ENCODE measurements at regions not wholly inside any gene's neighbourhood (a gene's known extent, or its start where the extent isn't known, plus 50 kb on each side); places are given as distances from the start of the nearest gene placed in this dataset.

DNA sequence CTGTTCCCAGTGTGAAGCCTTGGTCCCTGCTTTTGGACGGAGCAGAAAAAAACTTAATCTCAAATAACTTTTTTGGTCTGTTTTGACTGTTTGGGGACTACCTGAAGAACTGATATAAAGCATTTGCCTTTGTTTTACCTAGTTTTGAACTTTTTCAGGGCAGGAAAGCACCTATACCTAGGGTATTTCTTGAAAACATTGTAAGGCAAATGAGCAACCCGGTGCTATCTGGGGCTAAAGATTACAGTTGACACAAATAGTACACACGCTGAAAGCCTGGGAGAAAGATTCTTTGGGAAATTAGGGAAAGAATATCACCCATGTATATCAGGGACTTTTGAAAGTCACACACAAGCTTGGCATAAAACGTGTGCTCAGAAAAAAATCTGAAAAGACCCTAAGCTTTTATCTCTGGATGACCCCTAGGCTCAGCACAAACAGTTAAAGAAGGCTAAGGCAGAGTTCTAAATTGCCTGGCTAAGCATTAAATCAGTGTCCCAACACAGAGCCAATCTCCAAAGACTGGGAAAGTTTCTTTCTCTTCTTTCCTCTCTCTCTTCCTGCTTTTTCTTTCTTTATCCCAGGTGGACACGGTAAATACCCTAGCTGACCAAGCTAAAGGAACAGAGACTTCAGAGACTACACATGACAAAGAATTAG lies 389.8 kb downstream of the SH2D4B start:
- FAIRE-seq (no peak), DNase-seq (ENCODE audit: insufficient read length, low spot score) (no peak)
- TF ChIP-seq, protein P1, sequence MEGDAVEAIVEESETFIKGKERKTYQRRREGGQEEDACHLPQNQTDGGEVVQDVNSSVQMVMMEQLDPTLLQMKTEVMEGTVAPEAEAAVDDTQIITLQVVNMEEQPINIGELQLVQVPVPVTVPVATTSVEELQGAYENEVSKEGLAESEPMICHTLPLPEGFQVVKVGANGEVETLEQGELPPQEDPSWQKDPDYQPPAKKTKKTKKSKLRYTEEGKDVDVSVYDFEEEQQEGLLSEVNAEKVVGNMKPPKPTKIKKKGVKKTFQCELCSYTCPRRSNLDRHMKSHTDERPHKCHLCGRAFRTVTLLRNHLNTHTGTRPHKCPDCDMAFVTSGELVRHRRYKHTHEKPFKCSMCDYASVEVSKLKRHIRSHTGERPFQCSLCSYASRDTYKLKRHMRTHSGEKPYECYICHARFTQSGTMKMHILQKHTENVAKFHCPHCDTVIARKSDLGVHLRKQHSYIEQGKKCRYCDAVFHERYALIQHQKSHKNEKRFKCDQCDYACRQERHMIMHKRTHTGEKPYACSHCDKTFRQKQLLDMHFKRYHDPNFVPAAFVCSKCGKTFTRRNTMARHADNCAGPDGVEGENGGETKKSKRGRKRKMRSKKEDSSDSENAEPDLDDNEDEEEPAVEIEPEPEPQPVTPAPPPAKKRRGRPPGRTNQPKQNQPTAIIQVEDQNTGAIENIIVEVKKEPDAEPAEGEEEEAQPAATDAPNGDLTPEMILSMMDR (IDR thresholded peaks at IDR 0.05; ENCODE audit: insufficient read depth, missing control alignments), result no peak

- DNase-seq (ENCODE audit: insufficient read length, low spot score), result no peak
- TF ChIP-seq, protein P1 (IDR thresholded peaks at IDR 0.05; ENCODE audit: insufficient read depth, missing control alignments), result no peak
- no peak for FAIRE-seq
Observed at GRCh38 chr10:80938903-80939302, 401.2 kb downstream of the SH2D4B start.

DNA sequence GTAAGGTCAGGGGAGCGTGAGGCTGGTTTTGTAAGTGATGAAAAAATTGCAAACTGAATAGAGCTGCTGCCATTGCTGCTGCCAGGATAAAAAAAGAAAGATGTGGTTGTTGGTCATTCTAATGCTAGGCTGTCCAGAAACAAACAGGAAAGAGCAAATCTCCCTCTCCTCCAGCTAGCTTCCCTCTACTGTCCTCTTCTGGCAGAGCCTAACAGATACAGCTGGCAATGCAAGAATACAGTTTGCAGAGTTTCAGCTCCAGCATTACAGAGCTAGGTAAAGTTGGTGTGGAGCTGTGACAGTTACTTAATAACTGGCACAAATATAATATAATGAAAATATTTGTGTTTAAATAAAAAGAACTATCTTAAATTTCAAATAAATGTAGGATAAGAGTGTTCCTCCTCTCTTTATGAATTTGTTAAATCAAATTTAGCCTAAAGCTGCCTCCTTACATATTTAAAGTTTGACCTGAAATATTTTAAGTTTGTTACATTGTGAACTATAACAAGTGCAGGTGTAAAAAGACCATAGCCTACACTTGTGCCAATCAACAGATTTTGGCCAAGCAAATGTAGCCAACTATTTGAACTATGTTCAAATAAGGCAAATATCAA lies 407.7 kb downstream of the SH2D4B start:
- TF ChIP-seq, protein P1 (IDR thresholded peaks at IDR 0.05; ENCODE audit: insufficient read depth, missing control alignments), result peak; percentile 60
- no peak for DNase-seq (ENCODE audit: insufficient read length, low spot score)
- no peak for FAIRE-seq

DNA sequence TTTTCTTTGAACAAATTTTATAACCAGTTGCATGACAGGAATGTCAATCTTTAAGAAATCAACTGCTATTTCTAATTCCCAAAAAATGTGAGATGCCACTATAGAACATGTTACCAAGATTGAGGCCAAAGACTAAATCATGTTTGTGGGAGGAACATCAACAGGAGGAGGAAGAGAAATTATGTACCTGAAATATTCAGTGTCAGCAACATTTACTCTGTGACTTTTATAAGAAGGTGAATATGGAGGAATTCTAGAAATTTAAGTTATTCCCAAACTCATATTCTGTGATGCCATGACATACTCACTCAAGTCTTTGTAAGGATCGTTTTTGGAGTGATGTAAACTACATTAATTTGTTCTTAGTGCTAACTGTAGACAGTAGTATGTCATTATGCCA lies 408.4 kb downstream of the SH2D4B start:
- TF ChIP-seq, protein P1 (IDR thresholded peaks at IDR 0.05; ENCODE audit: insufficient read depth, missing control alignments), result no peak
- no peak for FAIRE-seq
- DNase-seq (ENCODE audit: insufficient read length, low spot score), result no peak

GRCh38 chr10:80946957-80947726 lies 409.4 kb downstream of the SH2D4B start:
- FAIRE-seq, result no peak
- TF ChIP-seq, protein P1 (IDR thresholded peaks at IDR 0.05; ENCODE audit: insufficient read depth, missing control alignments), result no peak
- no peak for DNase-seq (ENCODE audit: insufficient read length, low spot score)

GRCh38 chr10:80949785-80950184 lies 412.1 kb downstream of the SH2D4B start:
- FAIRE-seq (no peak), DNase-seq (ENCODE audit: insufficient read length, low spot score) (no peak)
- TF ChIP-seq, protein P1 (IDR thresholded peaks at IDR 0.05; ENCODE audit: insufficient read depth, missing control alignments), result no peak

Data from D721Med (cell line).